Mucosa of rectum (tissue), 2 donors: ENCODE measurements at regions not wholly inside any gene's neighbourhood (a gene's known extent, or its start where the extent isn't known, plus 50 kb on each side); places are given as distances from the start of the nearest gene placed in this dataset.

Experiments used
- H3K27ac ChIP-seq, 2 donors: one replicate each; pipeline ENCODE4 v1.7.0; 2013; ENCODE audit warnings: inconsistent platforms in 2 of 2, low read depth in 2 of 2, low read length in 2 of 2
- H3K27me3 ChIP-seq, 2 donors: one replicate each; pipeline ENCODE4 v1.7.0; 2013; ENCODE audit warnings: low read length in 2 of 2; ENCODE audit not compliant: control insufficient read depth in 2 of 2, insufficient read depth in 2 of 2
- H3K36me3 ChIP-seq, 2 donors: one replicate each; pipeline ENCODE4 v1.7.0; 2013; ENCODE audit warnings: low read length in 2 of 2; ENCODE audit not compliant: control insufficient read depth in 2 of 2, insufficient read depth in 2 of 2
- H3K4me1 ChIP-seq, 2 donors: one replicate each; pipeline ENCODE4 v1.7.0; 2013; ENCODE audit warnings: low read length in 2 of 2, mild to moderate bottlenecking in 1 of 2; ENCODE audit not compliant: control insufficient read depth in 2 of 2, insufficient read depth in 2 of 2
- H3K4me3 ChIP-seq, 2 donors: one replicate each; pipeline ENCODE4 v1.7.0; 2013; ENCODE audit warnings: low read length in 2 of 2
- H3K9ac ChIP-seq, 2 donors: one replicate each; pipeline ENCODE4 v1.7.0; 2013; ENCODE audit warnings: low read length in 2 of 2, low read depth in 1 of 2, mild to moderate bottlenecking in 1 of 2
- H3K9me3 ChIP-seq, 2 donors: one replicate each; pipeline ENCODE4 v1.7.0; 2013; ENCODE audit warnings: low read length in 2 of 2; ENCODE audit not compliant: control insufficient read depth in 2 of 2
- donor health status: healthy.
- donor health status: Normal muscosa, but diverticular disease.

- Histone ChIP-seq H3K4me3 (no peak overlapping the region), H3K27ac (no peak overlapping the region), H3K27me3 (no peaks in the 10 kb centered on the region), H3K4me1 (peaks cover 0 to 2% of the 10 kb centered on the region in 2 donors), H3K9ac (no peak overlapping the region), H3K9me3 (no peaks in the 10 kb centered on the region), H3K36me3 (no peaks in the 10 kb centered on the region)
Observed at GRCh38 chr2:100194951-100195350, 52.6 kb upstream of the AFF3 start.

DNA sequence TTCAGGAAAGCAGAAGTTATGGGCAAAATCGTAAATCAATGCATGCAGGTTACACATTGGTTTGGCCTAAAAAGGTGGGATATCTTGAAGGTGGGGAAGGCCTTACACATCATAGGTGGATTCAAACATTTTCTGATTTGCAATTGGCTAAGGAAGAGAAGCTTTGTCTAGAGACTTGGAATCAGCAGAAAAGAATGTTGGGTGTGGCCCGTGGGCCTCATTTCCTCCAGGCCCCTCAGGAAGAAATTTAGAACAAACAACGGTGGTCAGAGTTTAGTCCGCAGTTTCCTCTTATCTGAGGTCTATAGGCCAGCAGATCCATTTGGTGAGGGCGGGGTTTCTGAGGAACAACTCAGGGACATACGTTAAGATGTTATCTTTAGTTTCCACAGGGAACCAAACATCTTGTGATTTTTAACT lies 50.9 kb upstream of the AFF3 start:
- Histone ChIP-seq H3K9me3 (no peaks in the 10 kb centered on the region), H3K27me3 (no peaks in the 10 kb centered on the region), H3K27ac (no peak overlapping the region), H3K36me3 (no peaks in the 10 kb centered on the region), H3K9ac (no peak overlapping the region), H3K4me1 (peaks cover 0 to 2% of the 10 kb centered on the region in 2 donors), H3K4me3 (no peak overlapping the region)

GRCh38 chr2:100192825-100193224 lies 50.4 kb upstream of the AFF3 start:
- Histone ChIP-seq H3K27ac (no peak overlapping the region), H3K36me3 (no peaks in the 10 kb centered on the region), H3K9ac (no peak overlapping the region), H3K4me3 (no peak overlapping the region), H3K4me1 (peaks cover 0 to 2% of the 10 kb centered on the region in 2 donors), H3K27me3 (no peaks in the 10 kb centered on the region), H3K9me3 (no peaks in the 10 kb centered on the region)

- H3K27ac ChIP-seq, result no peak overlapping the region
- no peak overlapping the region for H3K4me3 ChIP-seq
- H3K4me1 ChIP-seq, result no peaks in the 10 kb centered on the region
Observed at GRCh38 chr2:100192300-100192699, 49.9 kb upstream of the AFF3 start.

More at GRCh38 chr2:100192300-100192699, 49.9 kb upstream of the AFF3 start:
- no peak overlapping the region for H3K9ac ChIP-seq
- no peaks in the 10 kb centered on the region for H3K27me3 ChIP-seq
- no peaks in the 10 kb centered on the region for H3K36me3 ChIP-seq
- H3K9me3 ChIP-seq, result no peaks in the 10 kb centered on the region
